Thyroid gland (tissue), 4 donors: ENCODE measurements at regions not wholly inside any gene's neighbourhood (a gene's known extent, or its start where the extent isn't known, plus 50 kb on each side); places are given as distances from the start of the nearest gene placed in this dataset.

Source experiments
- CTCF ChIP-seq, 6 experiments: fragments of 200-600 bp in 3 of 6; fragments of 450-650 bp in 3 of 6; sonication (generic) in 3 of 6; IDR thresholded peaks; one replicate each; pipeline ENCODE4 v1.5.1; 2016 to 2019; ENCODE audit warnings: antibody characterized with exemption in 6 of 6, mild to moderate bottlenecking in 2 of 6, inconsistent platforms in 1 of 6, moderate library complexity in 1 of 6
- POLR2A ChIP-seq, 2 donors: fragments of 450-650 bp; IDR thresholded peaks; one replicate each; pipeline ENCODE4 v1.6.1; 2017; ENCODE audit warnings: antibody characterized with exemption in 2 of 2, mild to moderate bottlenecking in 2 of 2, moderate library complexity in 1 of 2

GRCh38 chr18:3342628-3343027 is 80.7 kb downstream of the MYL12B start:
- TF ChIP-seq CTCF (IDR thresholded peaks at IDR 0.05) (no peak), POLR2A (IDR thresholded peaks at IDR 0.05) (no peak)
